ENCODE measurements at regions not wholly inside any gene's neighbourhood (a gene's known extent, or its start where the extent isn't known, plus 50 kb on each side); places are given as distances from the start of the nearest gene placed in this dataset.

DNA sequence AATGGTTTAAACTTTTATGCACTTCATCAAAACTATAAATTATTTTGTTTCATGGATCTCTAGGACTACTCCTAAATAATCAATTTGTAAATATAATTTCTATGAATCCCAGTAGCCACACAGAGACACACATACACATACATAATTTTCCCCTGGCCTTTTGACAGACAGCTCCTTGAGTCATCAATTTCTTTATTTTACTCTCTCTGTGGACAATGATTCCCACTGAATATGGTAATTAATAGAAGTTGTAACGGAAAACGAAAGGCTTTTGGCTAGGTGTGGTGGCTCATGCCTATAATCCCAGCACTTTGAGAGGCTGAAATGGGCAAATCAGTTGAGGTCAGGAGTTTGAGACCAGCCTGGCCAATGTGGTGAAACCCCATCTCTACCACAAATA lies 235.1 kb downstream of the EPHA4 start:
- H3K27me3 ChIP-seq (ENCODE audit: low read depth): peaks cover 18% of the 10 kb centered on the region
- H3K4me3 ChIP-seq: no peak overlapping the region
- no peaks in the 10 kb centered on the region for H3K36me3 ChIP-seq
- H3K4me1 ChIP-seq: no peaks in the 10 kb centered on the region
- intact Hi-C loops (cut with micrococcal nuclease): no loop called here
- no peak for DNase-seq
- no peaks in the 10 kb centered on the region for H3K9me3 ChIP-seq (replicated peaks)
- no peak overlapping the region for H3K27ac ChIP-seq (replicated peaks)
- TF ChIP-seq, protein P1, sequence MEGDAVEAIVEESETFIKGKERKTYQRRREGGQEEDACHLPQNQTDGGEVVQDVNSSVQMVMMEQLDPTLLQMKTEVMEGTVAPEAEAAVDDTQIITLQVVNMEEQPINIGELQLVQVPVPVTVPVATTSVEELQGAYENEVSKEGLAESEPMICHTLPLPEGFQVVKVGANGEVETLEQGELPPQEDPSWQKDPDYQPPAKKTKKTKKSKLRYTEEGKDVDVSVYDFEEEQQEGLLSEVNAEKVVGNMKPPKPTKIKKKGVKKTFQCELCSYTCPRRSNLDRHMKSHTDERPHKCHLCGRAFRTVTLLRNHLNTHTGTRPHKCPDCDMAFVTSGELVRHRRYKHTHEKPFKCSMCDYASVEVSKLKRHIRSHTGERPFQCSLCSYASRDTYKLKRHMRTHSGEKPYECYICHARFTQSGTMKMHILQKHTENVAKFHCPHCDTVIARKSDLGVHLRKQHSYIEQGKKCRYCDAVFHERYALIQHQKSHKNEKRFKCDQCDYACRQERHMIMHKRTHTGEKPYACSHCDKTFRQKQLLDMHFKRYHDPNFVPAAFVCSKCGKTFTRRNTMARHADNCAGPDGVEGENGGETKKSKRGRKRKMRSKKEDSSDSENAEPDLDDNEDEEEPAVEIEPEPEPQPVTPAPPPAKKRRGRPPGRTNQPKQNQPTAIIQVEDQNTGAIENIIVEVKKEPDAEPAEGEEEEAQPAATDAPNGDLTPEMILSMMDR (IDR thresholded peaks at IDR 0.05; ENCODE audit: borderline replicate concordance): no peak

DNA sequence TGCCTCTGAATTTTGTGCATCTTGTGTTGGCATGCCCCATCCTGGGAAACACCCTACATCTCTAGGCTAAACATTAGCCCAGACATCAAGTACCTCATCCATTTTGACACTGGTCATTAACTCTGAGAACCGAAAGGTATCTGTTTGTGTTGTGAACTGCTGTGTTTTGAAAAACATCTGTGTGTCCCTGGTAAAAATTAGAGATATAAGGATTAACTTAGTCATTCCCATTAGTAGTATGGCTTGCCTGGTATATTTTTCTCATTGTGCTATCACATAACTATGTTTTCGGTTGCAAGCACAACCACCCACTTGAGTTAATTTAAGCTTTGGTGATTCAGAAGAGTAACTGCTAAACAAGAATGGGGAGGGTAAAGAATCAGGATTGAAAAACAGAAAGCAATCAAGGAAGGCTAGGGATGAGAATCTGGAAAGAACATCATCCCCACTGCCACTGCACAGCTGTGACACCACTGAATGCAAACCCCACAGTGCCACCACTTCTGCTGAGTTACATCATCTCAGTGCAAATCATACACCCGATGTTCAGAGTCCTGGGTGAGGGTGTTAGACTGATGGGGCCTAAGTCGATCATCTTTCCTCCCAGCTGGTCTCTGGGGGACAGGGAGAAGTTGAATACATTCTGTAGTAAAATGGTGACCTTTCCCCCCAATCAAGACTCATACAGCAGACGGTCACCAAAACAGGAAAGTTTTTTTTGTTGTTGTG lies 234.0 kb downstream of the EPHA4 start:
- Histone ChIP-seq H3K36me3 (no peaks in the 10 kb centered on the region), H3K4me1 (no peaks in the 10 kb centered on the region), H3K27me3 (ENCODE audit: low read depth) (peaks cover 18% of the 10 kb centered on the region), H3K9me3 (replicated peaks) (no peaks in the 10 kb centered on the region), H3K27ac (replicated peaks) (no peak overlapping the region), H3K4me3 (no peak overlapping the region)
- TF ChIP-seq, protein P1 (IDR thresholded peaks at IDR 0.05; ENCODE audit: borderline replicate concordance): no peak
- DNase-seq: no peak
- intact Hi-C loops (cut with micrococcal nuclease): no loop called here

GRCh38 chr2:221342388-221342787 lies 229.7 kb downstream of the EPHA4 start:
- no peak overlapping the region for H3K27ac ChIP-seq (replicated peaks)
- no peak overlapping the region for H3K4me3 ChIP-seq
- H3K27me3 ChIP-seq (ENCODE audit: low read depth): no peaks in the 10 kb centered on the region
- intact Hi-C loops (cut with micrococcal nuclease): no loop called here
- no peaks in the 10 kb centered on the region for H3K36me3 ChIP-seq
- H3K4me1 ChIP-seq: no peaks in the 10 kb centered on the region
- TF ChIP-seq, protein P1 (IDR thresholded peaks at IDR 0.05; ENCODE audit: borderline replicate concordance): no peak
- H3K9me3 ChIP-seq (replicated peaks): no peaks in the 10 kb centered on the region
- no peak for DNase-seq

DNA sequence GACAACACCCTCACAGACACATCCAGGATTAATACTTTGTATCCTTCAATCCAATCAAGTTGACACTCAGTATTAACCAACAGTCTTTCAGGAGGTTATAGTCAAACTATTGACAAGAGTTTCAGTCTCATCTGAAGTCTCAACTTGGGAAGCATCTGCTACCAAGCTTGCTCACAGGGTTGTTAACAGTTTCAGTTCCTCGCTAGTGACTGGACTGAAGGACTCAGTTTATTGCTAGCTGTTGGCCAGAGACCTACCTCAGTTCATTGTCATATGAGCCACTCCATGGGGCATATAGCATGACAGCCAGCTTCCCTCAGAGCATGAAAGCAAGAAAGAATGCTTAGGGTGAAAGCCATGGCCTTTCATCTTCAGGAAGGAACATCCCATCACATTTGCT lies 228.6 kb downstream of the EPHA4 start:
- H3K4me3 ChIP-seq: no peak overlapping the region

GRCh38 chr2:221345516-221345915 lies 226.6 kb downstream of the EPHA4 start:
- Histone ChIP-seq H3K36me3 (no peaks in the 10 kb centered on the region), H3K27ac (replicated peaks) (no peak overlapping the region), H3K27me3 (ENCODE audit: low read depth) (no peaks in the 10 kb centered on the region), H3K4me3 (no peak overlapping the region), H3K4me1 (no peaks in the 10 kb centered on the region), H3K9me3 (replicated peaks) (no peaks in the 10 kb centered on the region)
- TF ChIP-seq, protein P1 (IDR thresholded peaks at IDR 0.05; ENCODE audit: borderline replicate concordance): no peak
- intact Hi-C loops (cut with micrococcal nuclease): no loop called here
- DNase-seq: no peak

More for the DNA sequence above, 228.6 kb downstream of the EPHA4 start:
- no peak overlapping the region for H3K27ac ChIP-seq (replicated peaks)
- no peaks in the 10 kb centered on the region for H3K36me3 ChIP-seq
- H3K9me3 ChIP-seq (replicated peaks): no peaks in the 10 kb centered on the region
- no peaks in the 10 kb centered on the region for H3K27me3 ChIP-seq (ENCODE audit: low read depth)
- intact Hi-C loops (cut with micrococcal nuclease): no loop called here
- TF ChIP-seq, protein P1 (IDR thresholded peaks at IDR 0.05; ENCODE audit: borderline replicate concordance): no peak
- DNase-seq: no peak
- H3K4me1 ChIP-seq: no peaks in the 10 kb centered on the region
